HG03196 (cell line): ENCODE measurements at regions not wholly inside any gene's neighbourhood (a gene's known extent, or its start where the extent isn't known, plus 50 kb on each side); places are given as distances from the start of the nearest gene placed in this dataset.

Source experiments
- ATAC-seq: cut with Tn5 transposase; IDR thresholded peaks from one replicate; pipeline ENCODE4 v1.9.1; 2021; ENCODE audit not compliant: unreplicated experiment

DNA sequence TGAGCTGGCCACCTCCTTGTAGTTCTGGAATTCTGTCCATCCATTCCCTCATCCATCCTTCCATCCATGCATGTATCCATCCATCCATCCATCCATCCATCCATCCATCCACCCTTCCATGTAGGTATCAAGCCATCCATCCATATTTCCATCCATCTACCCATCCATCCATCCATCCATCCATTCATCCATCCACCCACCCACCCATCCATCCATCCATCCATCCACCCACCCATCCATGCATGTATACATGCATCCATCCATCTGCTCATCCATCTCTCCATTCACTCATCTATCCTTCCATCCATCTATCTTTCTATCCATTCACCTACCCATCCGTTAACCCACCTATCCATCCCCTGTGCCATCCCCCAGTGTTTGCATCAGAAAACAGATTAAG is 153.6 kb upstream of the STX18 start:
- no peak for ATAC-seq

- ATAC-seq: no peak
These were observed 153.0 kb upstream of the STX18 start for GRCh38 chr4:4694827-4695226.

- ATAC-seq: no peak
These were observed 152.5 kb upstream of the STX18 start for GRCh38 chr4:4694296-4694772.

GRCh38 chr4:4693755-4694295 is 152.0 kb upstream of the STX18 start:
- no peak for ATAC-seq

DNA sequence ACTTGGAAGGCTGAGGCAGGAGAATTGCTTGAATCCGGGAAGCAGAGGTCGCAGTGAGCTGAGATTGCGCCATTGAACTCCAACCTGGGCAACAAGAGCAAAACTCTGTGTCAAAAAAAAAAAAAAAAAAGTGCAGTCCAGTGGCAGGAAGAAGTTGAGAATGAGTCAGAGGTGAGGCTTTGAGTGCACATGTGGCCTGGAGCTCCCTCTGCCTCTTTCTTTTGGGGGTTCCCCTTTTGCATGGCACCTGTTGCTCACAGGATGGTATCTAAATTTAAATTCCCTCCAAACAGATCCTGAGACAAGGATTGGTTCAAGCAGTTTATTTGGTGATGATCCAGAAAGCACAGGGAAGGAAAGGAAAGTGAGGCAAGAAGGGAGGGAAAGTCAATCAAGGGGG is 151.4 kb upstream of the STX18 start:
- peak; percentile 56 for ATAC-seq

DNA sequence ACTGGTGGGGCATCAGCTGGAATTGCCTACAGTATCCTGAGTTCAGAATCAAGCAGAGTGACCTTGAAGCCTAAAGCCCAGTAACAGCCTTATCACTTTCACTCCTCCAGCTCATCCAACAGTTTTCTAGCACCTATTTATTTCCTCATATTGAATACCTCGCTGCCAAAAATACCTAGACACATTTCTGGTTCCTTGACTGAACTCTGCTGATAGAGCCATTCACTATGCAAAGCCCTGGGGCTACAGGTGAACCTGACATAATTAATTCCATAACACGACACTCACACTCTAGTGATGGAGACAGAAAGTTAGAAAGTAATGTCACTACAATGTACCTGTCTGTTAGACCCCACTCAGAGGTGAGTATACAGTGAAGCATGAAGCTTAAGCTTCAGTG is 149.0 kb upstream of the STX18 start:
- ATAC-seq: no peak

GRCh38 chr4:4689694-4690440 is 148.0 kb upstream of the STX18 start:
- ATAC-seq: peak; percentile 72

DNA sequence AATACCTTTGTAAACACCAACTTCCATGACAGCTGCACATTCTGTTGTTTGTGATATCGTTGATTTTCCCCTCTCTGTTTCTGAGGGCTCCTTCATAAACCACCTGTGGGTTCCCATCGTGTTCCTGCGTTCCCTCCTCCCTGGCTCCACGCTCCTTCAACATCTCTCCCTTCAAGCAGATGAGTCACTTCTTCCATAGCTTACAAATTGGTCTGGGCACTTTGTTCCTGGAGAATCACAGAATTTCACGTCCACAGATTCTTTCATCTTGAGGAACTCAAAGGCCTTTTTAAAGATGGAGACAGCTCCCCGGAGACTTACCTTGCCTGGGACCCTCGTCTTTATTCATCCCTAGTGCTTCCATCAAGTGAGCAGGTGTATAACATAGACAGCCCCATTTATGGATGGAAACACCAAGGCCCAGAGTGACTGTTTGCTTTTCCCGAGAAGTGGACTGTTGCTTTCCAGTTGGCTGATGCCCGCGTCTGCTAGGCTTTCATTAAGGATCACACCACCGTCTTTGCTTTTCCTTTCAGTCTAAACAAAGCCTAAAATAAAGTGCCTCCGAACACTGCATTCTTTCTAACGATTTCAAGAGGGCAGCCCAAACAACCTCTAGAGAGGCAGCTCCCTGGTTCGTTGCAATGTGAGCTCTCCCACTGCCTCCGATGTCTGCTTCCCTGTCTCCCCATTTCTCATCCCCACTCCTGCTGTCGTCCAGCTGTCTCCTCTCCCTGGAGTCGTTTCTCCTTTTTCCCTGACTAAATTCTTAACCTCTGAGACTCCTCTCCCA is 146.3 kb upstream of the STX18 start:
- ATAC-seq: no peak

DNA sequence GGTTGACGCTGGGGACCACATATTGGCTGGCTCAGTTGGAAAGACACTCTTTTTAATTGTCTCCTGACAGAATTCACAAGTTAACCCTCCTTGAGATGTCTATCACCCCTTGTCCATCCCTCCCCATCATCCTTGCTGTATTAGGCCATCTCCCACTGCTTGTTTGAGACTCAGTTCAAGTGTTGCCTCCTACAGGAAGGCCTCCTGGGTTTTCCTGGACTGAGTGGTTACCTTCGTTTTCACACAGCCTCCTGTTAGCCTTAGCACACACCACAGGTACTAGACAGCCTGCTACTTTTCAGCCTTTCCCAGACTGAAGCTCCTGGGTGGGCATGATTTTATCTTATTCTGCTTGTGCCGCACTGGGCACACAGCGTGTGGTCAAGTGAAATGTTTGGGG is 145.3 kb upstream of the STX18 start:
- no peak for ATAC-seq

- ATAC-seq: no peak
These were observed 144.3 kb upstream of the STX18 start for GRCh38 chr4:4685810-4686795.

- ATAC-seq: no peak
These were observed 139.8 kb upstream of the STX18 start for GRCh38 chr4:4681653-4682052.

DNA sequence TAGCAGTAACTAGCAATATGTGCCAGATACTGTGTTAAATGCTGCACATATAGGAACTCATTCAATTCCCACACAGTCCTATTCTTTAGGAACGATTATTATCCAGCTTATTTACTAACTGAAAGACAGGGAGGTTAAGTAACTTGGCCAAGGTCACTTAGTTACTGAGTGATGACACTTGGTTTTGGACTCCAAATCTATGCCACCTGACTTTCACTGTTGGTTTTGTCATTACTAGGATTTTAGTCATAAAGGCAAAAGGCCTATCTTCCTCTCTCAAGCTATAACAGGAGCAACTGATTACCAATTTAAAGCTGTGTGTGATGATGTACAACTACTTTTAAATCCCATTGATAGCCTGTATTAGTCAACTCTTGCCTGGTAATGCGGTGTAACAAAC is 138.9 kb upstream of the STX18 start:
- ATAC-seq: no peak

DNA sequence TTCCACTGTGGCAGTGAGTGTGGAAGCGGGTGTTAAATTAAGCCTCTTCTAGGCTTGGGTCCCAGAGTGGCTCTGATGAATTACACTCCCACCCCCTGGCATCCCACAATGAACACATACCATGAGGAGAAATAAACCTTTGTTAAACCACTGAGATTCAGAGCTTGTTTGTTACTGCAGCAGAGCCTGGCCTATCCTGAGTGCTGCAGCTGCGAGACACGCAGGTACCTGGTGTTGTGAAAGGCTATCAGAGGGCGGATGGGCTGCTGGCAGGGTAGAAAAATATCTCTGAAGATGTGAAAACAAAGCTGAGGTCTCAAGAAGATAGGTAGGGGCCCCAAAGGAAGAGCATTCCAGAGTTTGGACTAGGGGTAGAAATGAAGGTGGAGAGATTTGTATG is 138.4 kb upstream of the STX18 start:
- no peak for ATAC-seq

- no peak for ATAC-seq
These were observed 136.0 kb upstream of the STX18 start for GRCh38 chr4:4677556-4678522.

DNA sequence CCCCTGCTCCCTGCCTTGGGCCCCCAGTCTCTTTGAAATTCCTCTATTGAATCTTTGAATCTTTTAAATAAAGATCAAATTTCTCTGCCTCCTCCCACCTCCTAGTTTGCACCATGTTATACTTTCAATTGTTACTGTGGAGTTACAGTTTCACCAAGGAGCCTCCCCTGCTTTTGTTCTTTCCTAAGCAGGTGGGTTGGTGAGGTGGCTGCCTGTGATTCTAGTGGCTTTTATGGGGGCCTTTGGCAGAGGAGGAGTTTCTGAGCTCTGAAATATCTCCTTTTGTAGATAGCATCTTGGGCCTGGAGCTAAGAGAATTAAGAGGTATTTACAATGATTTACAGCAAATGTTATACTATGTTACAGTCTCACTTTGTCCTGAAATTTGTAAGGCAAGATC is 133.8 kb upstream of the STX18 start:
- no peak for ATAC-seq

DNA sequence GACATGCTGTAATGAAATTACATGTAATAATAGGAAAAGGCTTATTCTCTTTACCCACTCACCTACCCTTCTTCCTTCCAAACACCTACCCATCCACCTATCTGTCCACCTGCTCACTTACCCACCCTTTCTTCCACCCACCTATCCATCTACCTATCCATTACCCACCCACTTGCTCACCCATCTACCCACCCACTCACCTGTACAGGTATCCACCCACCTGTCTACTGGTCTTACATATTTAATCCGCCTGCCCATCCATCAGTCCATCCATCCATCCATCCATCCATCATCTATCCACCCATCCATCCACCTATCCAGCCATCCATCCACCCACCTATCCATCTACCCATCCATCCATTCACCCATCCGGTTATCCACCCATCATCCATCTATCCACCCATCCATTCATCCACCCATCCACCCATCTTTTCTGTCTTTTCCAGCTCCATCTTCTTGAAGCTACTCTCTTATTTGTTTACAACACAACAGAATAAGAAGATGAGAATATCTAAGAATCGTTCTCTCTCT is 133.3 kb upstream of the STX18 start:
- no peak for ATAC-seq

DNA sequence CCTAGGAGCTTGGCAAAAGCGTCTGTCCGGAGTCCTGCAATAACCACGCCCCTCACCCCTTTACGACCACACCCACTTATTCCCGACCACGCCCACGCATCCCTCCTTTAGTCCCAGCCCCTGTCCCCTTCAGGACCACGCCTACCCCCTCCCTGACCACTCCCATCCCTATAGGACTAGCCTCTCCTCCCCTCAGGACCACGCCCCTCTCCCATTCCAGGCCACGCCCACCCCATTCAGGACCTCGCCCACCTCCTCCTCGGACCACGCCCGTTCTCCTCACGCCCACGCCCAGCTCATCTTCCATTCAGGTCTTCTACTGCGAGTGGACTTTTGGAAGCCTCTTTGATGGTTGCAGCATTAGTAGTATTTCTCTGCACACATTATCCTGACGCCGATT is 131.2 kb upstream of the STX18 start:
- ATAC-seq: no peak

DNA sequence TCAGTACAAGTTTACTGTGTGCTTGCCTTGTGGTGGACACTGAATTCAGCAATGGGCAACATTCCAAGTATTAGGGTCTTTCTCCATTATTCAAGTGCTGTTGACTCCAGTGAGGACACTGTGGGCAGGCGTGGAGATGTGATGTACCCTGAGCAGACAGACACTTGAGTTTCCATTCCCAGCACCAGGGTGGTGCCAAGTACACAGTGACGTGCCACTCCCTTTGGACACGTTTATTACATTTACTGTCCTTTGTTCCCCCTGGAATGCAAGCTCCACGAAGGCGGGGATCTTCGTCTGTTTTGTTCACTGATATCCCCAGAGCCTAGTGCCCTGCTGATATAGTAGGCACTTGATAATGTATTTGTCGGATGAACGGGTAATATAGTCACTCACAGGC is 130.6 kb upstream of the STX18 start:
- no peak for ATAC-seq

DNA sequence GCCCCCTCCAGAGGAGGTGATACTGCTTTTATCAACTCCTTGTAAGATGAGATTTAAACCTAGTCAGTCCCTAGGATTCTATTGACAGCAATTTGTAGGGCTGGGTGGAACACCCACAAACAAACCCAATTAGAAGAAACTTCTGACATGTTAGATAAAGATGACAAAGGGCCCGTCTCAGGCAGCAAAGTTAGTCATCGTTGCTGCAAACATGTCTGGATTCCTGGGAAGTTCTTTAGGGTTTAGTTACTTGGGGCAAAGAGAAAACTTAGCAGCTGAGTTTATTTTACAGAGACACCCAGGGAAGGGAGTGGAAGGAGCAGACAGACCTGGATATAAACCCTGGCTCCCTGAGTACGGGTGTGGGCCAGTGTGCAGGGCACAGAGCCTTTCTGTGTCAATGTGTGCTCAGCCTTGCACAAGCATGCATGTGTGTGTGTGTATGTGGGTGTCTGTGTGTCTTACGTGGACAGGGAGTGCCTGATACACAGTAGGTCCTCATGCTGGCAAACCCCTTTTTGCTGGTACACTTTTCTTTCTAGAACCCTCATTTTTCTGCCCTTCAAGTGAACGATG is 130.0 kb upstream of the STX18 start:
- ATAC-seq: no peak
